ENCODE measurements at regions not wholly inside any gene's neighbourhood (a gene's known extent, or its start where the extent isn't known, plus 50 kb on each side); places are given as distances from the start of the nearest gene placed in this dataset.

DNA sequence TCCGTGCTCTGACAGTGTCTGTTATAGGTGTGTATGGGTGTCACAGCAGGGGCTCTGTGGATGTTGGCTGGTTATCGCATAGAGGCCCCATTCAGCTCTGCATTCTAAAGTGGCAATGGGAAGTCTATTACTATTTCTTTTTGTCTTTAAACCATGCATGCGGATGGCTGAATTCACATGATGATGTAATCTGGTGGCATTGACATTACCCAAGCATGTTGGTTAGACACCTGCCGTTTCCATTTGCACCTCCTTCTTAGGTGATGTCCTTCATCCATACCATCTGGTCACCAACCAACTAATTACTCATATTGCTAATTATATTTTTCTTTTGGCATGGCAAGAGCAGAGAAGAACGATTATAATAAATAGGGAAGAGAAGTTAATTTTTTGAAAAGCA is 270.8 kb upstream of the RGS6 start:
- no peak for DNase-seq
- Histone ChIP-seq H3K36me3 (peaks cover 0 to 68% (median 17%) of the 10 kb centered on the region in 6 donors), H3K27me3 (replicated peaks in 1 of 7) (no peaks in the 10 kb centered on the region), H3K27ac (no peak overlapping the region), H3K9me3 (no peaks in the 10 kb centered on the region), H3K4me3 (no peak overlapping the region), H3K4me1 (peaks cover 0 to 22% (median 13%) of the 10 kb centered on the region in 6 donors)
- 91 to 95% (median 95%) methylated on average over 5 of the region's 5 CpGs for WGBS, 5 donors
- TF ChIP-seq POLR2A (IDR thresholded peaks at IDR 0.05), result no peak
- no peak for TF ChIP-seq POLR2AphosphoS5 (IDR thresholded peaks at IDR 0.05)
- TF ChIP-seq, protein P1, sequence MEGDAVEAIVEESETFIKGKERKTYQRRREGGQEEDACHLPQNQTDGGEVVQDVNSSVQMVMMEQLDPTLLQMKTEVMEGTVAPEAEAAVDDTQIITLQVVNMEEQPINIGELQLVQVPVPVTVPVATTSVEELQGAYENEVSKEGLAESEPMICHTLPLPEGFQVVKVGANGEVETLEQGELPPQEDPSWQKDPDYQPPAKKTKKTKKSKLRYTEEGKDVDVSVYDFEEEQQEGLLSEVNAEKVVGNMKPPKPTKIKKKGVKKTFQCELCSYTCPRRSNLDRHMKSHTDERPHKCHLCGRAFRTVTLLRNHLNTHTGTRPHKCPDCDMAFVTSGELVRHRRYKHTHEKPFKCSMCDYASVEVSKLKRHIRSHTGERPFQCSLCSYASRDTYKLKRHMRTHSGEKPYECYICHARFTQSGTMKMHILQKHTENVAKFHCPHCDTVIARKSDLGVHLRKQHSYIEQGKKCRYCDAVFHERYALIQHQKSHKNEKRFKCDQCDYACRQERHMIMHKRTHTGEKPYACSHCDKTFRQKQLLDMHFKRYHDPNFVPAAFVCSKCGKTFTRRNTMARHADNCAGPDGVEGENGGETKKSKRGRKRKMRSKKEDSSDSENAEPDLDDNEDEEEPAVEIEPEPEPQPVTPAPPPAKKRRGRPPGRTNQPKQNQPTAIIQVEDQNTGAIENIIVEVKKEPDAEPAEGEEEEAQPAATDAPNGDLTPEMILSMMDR (IDR thresholded peaks at IDR 0.05 in 8 of 11, conservative IDR thresholded peaks at IDR 0.05 in 3 of 11), result no peak
- intact Hi-C loops (cut with DNase I; ENCODE audit: low total_unique reads), result no loop called here

DNA sequence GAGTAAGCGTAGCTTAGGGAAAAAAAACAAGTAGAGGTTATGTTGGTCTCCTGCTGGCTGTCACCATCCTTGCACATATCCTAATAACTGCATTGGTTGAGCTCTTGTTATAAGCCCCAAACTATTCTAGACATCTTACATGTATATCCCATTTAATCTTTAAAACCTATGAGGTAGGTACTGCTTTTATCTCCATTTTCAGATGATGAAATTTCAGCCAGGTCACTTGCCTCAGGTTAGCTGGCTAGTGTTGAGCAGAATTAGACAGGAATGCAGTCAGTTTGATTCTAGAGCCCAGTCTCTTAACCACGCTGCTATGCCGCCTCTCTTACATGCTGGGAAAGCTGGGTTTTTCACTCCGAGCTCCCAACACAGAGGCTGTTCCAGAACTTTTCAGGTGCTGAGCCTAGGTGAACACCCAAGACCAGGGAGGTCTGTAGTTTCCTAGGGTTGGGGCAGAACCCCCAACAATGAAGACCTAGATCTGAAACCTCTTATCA is 269.9 kb upstream of the RGS6 start:
- TF ChIP-seq POLR2A (IDR thresholded peaks at IDR 0.05) (no peak), POLR2AphosphoS5 (IDR thresholded peaks at IDR 0.05) (no peak)
- TF ChIP-seq, protein P1 (IDR thresholded peaks at IDR 0.05 in 8 of 11, conservative IDR thresholded peaks at IDR 0.05 in 3 of 11), result no peak
- Histone ChIP-seq H3K9me3 (no peaks in the 10 kb centered on the region), H3K27me3 (replicated peaks in 1 of 7) (no peaks in the 10 kb centered on the region), H3K4me1 (peaks cover 0 to 22% (median 15%) of the 10 kb centered on the region in 6 donors), H3K27ac (no peak overlapping the region), H3K36me3 (peaks cover 0 to 68% (median 17%) of the 10 kb centered on the region in 6 donors), H3K4me3 (no peak overlapping the region)
- 91 to 100% (median 98%) methylated on average over 4 of the region's 4 CpGs for WGBS, 5 donors
- intact Hi-C loops (cut with DNase I; ENCODE audit: low total_unique reads), result no loop called here
- no peak for DNase-seq

DNA sequence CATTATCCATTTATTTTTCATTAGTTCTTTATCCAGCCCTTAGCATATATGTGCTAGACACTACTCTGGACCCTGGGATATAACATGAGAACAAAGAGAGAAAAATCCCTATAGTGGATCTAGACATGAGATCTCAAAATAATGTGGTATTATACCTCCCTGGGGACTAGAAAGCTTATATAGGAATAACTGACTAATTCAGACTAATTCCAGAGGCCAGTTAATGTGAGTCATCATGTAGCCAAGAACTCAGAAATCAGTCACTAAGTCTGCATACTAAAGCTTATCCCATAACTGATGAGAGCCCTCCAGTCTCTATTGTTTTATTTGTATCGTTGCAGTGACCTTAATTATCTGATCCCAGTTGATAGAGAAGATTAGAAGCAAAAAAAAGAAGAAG is 267.1 kb upstream of the RGS6 start:
- intact Hi-C loops (cut with DNase I; ENCODE audit: low total_unique reads), result no loop called here
- Histone ChIP-seq H3K4me3 (no peak overlapping the region), H3K27me3 (replicated peaks in 1 of 7) (no peaks in the 10 kb centered on the region), H3K36me3 (peaks cover 0 to 69% (median 12%) of the 10 kb centered on the region in 6 donors), H3K9me3 (no peaks in the 10 kb centered on the region), H3K4me1 (peaks cover 0 to 14% (median 1%) of the 10 kb centered on the region in 6 donors), H3K27ac (no peak overlapping the region)
- no peak for DNase-seq
- WGBS, 5 donors, result 76 to 90% (median 82%) methylated on average over 1 of the region's 1 CpG
- TF ChIP-seq, protein P1 (IDR thresholded peaks at IDR 0.05 in 8 of 11, conservative IDR thresholded peaks at IDR 0.05 in 3 of 11), result no peak
- no peak for TF ChIP-seq POLR2AphosphoS5 (IDR thresholded peaks at IDR 0.05)
- TF ChIP-seq POLR2A (IDR thresholded peaks at IDR 0.05), result no peak

DNA sequence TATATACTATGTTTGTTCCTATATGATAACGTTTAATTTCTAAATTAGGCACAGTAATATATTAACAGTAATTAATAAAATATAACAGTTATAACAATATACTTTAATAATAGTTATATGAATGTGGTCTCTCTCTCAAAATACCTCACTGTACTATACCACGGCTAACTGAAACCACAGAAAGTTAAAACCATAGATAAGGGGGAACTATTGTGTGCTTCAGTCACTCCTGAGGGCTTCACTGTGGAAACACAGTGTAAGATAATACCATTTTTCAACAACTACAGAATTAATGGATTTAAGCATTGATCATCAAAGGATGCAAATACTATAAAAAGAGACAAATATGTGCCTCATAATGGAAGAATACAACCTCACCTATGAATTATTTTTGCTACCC is 266.4 kb upstream of the RGS6 start:
- H3K27ac ChIP-seq, result no peak overlapping the region
- no peak overlapping the region for H3K4me3 ChIP-seq
- H3K27me3 ChIP-seq (replicated peaks in 1 of 7), result no peaks in the 10 kb centered on the region
- no peak for DNase-seq
- H3K4me1 ChIP-seq, result peaks cover 0 to 14% (median 0%) of the 10 kb centered on the region in 6 donors
- no peaks in the 10 kb centered on the region for H3K9me3 ChIP-seq
- intact Hi-C loops (cut with DNase I; ENCODE audit: low total_unique reads), result no loop called here
- TF ChIP-seq, protein P1 (IDR thresholded peaks at IDR 0.05 in 8 of 11, conservative IDR thresholded peaks at IDR 0.05 in 3 of 11), result no peak
- TF ChIP-seq POLR2A (IDR thresholded peaks at IDR 0.05), result no peak
- TF ChIP-seq POLR2AphosphoS5 (IDR thresholded peaks at IDR 0.05), result no peak
- peaks cover 0 to 63% (median 12%) of the 10 kb centered on the region in 6 donors for H3K36me3 ChIP-seq
- 69 to 79% (median 78%) methylated on average over 2 of the region's 2 CpGs for WGBS, 5 donors
